ENCODE measurements at regions not wholly inside any gene's neighbourhood (a gene's known extent, or its start where the extent isn't known, plus 50 kb on each side); places are given as distances from the start of the nearest gene placed in this dataset.

DNA sequence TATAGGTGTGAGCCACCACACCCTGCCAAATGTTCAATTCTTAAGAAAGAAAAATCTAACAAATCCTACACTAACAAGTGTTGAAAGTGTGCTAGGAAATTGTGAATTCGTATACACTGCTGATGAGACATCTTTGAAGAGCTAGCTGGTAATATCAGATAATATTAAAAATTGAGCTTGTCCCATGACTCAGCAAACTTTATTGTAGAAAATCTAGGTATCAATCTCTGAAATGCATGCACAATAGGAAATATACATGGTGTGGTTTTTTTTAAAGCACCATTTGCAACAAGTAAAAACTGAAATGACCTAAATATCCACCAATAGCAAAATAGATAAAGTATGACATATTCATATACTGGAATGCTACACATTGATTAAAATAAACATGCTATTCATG, 110.1 kb upstream of the NXT1 start:
- Mint-ChIP-seq H3K27ac (no peak overlapping the region), H3K27me3 (ENCODE audit: low read depth in 3 of 3) (peaks cover 1 to 10% (median 2%) of the 10 kb centered on the region in 3 donors), H3K4me3 (no peak overlapping the region), H3K4me1 (no peaks in the 10 kb centered on the region), H3K36me3 (no peaks in the 10 kb centered on the region), H3K9me3 (peaks cover 0 to 6% (median 0%) of the 10 kb centered on the region in 6 donors)
- no peak for DNase-seq

DNA sequence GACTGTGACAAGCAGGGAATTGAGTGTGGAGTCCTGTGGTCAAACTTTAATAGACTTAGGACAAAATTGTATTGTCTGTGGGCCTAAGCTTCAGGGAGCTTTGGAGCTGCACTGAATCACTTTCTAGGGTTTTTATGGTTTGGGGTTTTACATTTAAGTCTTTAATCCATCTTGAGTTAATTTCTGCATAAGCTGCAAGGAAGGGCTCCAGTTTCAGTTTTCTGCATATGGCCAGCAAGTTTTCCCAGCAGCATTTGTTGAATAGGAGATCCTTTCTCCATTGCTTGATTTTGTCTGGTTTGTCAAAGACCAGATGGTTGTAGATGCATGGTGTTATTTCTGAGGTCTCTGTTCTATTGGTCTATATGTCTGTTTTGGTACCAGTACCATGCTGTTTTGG, 113.4 kb upstream of the NXT1 start:
- Mint-ChIP-seq H3K4me1 (no peaks in the 10 kb centered on the region), H3K9me3 (peaks cover 0 to 6% (median 0%) of the 10 kb centered on the region in 6 donors), H3K4me3 (no peak overlapping the region), H3K27me3 (ENCODE audit: low read depth in 3 of 3) (peaks cover 1 to 11% (median 2%) of the 10 kb centered on the region in 3 donors), H3K27ac (no peak overlapping the region), H3K36me3 (no peaks in the 10 kb centered on the region)
- no peak for DNase-seq

DNA sequence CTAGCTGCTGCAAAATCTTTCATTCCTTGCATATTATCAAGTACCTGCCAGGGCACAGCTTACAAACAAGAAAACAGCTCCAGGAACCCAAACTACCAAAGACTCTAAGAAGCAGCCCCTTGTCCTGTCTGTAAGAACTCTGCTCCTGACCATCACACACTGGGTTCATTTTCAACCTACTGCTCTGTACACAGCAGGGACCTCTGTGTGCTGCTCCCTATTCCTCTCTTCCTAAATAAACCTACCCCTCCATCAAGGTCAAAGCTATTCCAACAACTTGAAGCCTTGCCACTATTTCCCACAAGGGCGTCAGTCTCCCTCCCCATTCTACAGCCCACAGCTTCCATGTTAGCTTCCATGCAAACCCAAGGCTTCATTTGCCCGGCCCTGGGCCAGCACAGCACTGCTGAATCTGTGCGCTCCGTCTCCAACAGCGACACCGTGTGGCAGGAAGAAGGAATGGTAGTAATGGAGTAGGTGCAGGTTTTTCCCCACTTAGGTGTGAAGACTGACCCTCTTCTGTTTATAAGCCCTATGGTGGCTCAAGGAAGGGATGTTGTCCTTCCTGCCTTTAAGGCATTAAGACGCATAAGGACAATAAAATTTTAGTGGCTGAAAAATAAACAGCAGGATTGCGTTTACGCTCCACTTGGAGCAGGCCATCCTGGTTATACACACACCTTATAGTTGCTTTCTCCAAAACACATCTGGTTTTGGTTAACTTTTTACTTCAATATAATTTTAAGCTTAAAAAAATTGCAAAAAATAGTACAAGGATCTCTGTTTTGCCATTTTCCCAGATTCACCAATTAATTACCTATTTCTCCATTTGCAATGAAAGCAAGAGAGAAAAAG, 115.2 kb upstream of the NXT1 start:
- Mint-ChIP-seq H3K36me3 (no peaks in the 10 kb centered on the region), H3K27ac (no peak overlapping the region), H3K9me3 (peaks cover 0 to 9% (median 0%) of the 10 kb centered on the region in 6 donors), H3K27me3 (ENCODE audit: low read depth in 3 of 3) (peaks cover 1 to 8% (median 4%) of the 10 kb centered on the region in 3 donors), H3K4me3 (no peak overlapping the region), H3K4me1 (no peaks in the 10 kb centered on the region)
- peak; percentile 10 to 27 (median 26) for DNase-seq

DNA sequence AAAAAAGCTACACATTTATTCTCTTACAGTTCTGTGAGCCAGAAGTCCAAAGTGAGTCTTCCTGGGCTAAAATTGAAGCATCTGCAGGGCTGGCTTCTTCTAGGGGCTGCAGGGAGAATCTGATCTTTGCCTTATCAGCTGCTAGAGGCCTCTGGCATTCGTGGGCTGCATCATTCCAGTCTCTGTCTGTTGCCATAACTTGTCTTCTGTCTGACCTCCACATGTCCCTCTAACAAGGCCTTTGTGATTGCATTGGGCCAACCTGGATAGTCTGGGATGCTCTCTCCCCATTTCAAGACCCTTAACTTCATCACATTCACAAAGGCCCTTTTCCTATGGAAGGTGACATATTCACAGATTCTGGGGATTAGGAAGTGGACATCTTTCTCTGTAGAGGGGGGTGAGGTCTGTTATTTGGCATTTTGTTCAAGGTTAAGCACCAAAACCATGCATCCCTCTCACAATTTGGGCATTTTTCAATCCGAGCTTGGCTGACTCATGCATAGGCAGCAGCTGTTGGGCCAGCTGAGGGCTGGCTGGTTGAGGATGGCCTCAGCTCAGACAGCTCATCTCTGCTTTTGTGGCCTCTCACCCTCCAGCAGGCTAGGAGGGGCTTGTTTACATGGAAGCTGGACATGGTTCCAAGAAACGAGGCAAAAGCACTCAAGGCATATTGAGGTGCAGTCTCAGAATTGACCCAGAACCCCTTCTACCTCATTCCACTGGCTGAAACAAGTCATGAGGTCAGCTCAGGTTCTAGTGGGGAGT, 116.1 kb upstream of the NXT1 start:
- Mint-ChIP-seq H3K27ac (no peak overlapping the region), H3K27me3 (ENCODE audit: low read depth in 3 of 3) (peaks cover 1 to 6% (median 3%) of the 10 kb centered on the region in 3 donors), H3K36me3 (no peaks in the 10 kb centered on the region), H3K4me1 (no peaks in the 10 kb centered on the region), H3K9me3 (peaks cover 0 to 6% (median 0%) of the 10 kb centered on the region in 6 donors), H3K4me3 (no peak overlapping the region)
- DNase-seq, result no peak

DNA sequence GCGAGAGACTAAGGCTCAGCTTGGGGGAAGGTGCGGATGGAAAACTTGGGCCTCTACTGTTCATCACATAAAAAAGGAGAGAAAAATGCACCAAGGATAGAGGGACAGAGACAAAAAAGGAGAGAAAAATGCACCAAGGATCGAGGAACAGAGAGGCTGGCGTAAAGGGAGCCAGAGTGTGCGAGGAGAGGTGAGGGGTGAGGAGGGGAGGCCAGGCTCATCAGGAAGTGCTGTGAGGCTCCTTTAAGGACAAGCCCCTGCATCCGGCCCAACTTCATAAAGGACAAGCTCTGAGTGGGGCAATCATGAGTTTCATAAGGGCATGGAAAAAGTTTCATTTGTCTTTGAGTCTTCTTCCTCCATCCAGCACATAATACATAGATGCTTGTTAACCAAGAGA, 117.2 kb upstream of the NXT1 start:
- peaks cover 0 to 6% (median 0%) of the 10 kb centered on the region in 6 donors for H3K9me3 Mint-ChIP-seq
- H3K4me3 Mint-ChIP-seq, result no peak overlapping the region
- H3K4me1 Mint-ChIP-seq, result no peaks in the 10 kb centered on the region
- no peak overlapping the region for H3K27ac Mint-ChIP-seq
- peaks cover 0 to 5% (median 3%) of the 10 kb centered on the region in 3 donors for H3K27me3 Mint-ChIP-seq (ENCODE audit: low read depth in 3 of 3)
- DNase-seq, result no peak
- no peaks in the 10 kb centered on the region for H3K36me3 Mint-ChIP-seq

DNA sequence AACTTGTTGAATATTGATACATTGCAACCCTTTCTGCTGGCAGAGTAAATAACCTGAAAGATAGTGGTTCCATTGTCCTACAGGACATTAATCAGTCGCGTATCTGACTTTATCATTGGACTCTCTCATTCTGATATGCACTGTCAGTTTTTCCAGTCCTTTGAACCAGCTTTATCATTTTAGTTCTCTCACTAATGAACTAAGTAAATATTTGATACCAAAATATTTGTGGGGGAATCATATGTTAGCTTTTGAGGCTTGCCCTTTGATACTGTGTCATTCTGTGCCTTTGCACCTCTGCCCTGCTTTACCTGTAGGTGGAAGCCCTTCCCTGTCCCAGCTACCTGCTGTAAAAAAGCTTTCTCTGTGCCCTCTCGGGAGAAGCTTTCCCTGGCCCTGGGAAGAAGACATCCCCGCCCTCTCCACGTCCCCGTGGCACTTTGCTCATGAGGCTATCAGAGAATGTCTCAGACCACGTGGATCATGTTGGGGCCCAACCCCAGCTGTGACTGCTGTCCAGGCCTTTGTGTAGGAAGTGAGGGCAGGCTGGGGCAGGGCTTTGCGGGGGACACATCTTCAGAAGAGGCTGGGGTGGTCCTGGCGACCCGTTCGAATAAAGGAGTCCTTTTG, 117.8 kb upstream of the NXT1 start:
- no peak for DNase-seq
- Mint-ChIP-seq H3K27ac (no peak overlapping the region), H3K4me3 (no peak overlapping the region), H3K4me1 (no peaks in the 10 kb centered on the region), H3K27me3 (ENCODE audit: low read depth in 3 of 3) (peaks cover 0 to 5% (median 3%) of the 10 kb centered on the region in 3 donors), H3K36me3 (no peaks in the 10 kb centered on the region), H3K9me3 (peaks cover 0 to 6% (median 0%) of the 10 kb centered on the region in 6 donors)

DNA sequence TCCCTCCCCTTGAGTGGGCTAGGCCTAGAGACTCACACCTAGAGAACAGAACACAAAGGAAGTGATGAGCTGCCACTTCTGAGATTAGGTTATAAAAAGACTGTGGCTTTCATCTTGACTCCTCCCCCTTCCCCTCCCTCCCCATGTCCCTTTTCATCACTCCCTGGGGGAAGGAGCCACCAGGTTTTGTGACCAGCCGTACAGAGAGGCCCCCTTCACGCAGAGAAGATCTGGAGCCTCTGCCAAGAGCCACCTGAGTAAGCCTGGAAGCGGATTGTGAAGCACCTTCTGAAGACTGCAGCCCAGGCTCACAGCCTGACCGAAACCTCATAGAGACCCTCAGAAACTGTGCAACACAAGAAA, 118.4 kb upstream of the NXT1 start:
- Mint-ChIP-seq H3K36me3 (no peaks in the 10 kb centered on the region), H3K27me3 (ENCODE audit: low read depth in 3 of 3) (peaks cover 0 to 5% (median 3%) of the 10 kb centered on the region in 3 donors), H3K9me3 (peaks cover 0 to 6% (median 0%) of the 10 kb centered on the region in 6 donors), H3K27ac (no peak overlapping the region), H3K4me3 (no peak overlapping the region), H3K4me1 (no peaks in the 10 kb centered on the region)
- no peak for DNase-seq

DNA sequence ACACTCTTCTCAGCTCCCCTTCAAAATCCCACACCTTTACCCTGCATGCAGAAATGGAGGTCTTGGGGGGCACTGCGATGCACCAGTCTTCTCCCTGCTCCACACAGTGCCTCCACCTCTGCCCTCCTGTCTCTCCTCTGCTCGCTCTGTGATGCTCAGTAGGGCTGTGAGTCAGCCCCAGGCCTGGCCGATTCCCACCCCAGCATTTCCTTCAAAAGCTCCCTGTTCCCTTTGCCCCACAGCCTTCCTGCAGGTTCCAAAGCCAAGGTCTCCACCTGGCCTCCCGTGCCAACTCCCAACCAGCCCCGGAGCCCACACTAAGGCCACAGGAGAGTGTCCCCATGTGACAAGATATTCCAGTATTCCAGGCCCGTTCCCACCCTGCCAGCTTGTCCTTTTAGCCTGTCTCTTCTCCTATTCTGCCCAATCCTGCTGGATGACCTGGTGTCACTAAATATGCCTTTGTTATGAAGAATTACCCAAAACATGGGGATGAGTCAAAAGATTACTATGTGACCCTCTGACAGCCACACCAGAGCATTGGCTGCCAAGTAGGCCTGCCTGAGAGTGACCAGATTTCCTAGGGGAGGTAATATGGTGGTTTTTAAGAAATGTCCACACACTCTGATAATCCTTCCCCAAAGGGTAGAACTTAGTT, 118.9 kb upstream of the NXT1 start:
- H3K4me3 Mint-ChIP-seq, result no peak overlapping the region
- H3K4me1 Mint-ChIP-seq, result no peaks in the 10 kb centered on the region
- no peaks in the 10 kb centered on the region for H3K36me3 Mint-ChIP-seq
- peaks cover 0 to 5% (median 3%) of the 10 kb centered on the region in 3 donors for H3K27me3 Mint-ChIP-seq (ENCODE audit: low read depth in 3 of 3)
- H3K27ac Mint-ChIP-seq, result no peak overlapping the region
- peaks cover 0 to 6% (median 0%) of the 10 kb centered on the region in 6 donors for H3K9me3 Mint-ChIP-seq
- DNase-seq, result no peak

DNA sequence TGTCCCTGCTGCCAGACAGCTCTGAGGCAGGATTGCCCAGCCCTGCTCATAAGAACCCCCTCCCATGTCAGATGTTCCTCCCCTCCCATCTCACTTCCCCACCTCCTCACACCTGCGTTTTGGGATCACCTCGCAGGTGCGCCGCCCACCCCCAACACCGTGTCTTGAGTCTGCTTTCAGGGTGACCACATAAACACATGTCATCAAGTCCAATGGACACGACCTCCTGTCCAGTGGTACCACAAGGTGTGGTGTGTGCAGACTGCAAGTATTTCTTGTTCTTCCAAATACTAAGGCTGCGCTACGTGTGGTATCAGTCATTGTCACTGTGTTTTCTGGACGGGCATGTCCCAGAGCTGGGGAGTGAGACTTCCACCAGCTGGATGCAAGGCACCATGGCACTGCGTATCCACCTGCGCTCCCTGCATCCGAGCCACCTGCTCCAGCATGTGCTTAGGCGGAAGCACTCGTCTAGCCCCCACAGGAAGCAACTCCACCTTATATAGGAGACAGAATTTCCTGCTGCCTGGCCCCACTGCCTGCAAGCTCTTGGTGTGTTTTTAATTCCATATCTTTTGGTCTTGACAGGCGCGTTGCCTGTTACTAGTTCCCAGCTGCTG, 119.7 kb upstream of the NXT1 start:
- H3K4me3 Mint-ChIP-seq, result no peak overlapping the region
- DNase-seq, result no peak
- no peak overlapping the region for H3K27ac Mint-ChIP-seq
- H3K27me3 Mint-ChIP-seq (ENCODE audit: low read depth in 3 of 3), result peaks cover 2 to 5% (median 3%) of the 10 kb centered on the region in 3 donors
- H3K36me3 Mint-ChIP-seq, result no peaks in the 10 kb centered on the region
- no peaks in the 10 kb centered on the region for H3K4me1 Mint-ChIP-seq
- H3K9me3 Mint-ChIP-seq, result peaks cover 0 to 6% (median 0%) of the 10 kb centered on the region in 6 donors

DNA sequence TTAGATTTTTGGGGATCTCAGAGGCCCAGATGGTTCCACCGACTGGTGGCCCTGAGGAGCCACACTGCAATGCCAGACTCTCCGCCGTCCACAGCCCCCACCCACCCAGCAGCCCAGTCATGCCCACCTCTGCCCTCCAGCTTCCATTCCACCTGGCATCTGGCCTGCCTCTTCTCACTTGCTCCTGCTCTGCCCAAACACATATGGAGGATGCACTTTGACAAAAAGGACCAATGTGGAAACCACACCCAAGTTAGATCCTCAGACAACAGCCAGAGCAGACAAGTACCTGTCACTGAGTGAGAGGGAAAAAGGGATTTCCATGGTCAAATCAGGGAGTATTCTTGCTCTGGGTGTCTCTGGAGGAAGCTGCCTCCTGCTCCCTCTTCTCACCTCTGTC, 120.6 kb upstream of the NXT1 start:
- no peak overlapping the region for H3K4me3 Mint-ChIP-seq
- H3K27ac Mint-ChIP-seq, result no peak overlapping the region
- no peaks in the 10 kb centered on the region for H3K4me1 Mint-ChIP-seq
- no peaks in the 10 kb centered on the region for H3K36me3 Mint-ChIP-seq
- peaks cover 0 to 5% (median 3%) of the 10 kb centered on the region in 3 donors for H3K27me3 Mint-ChIP-seq (ENCODE audit: low read depth in 3 of 3)
- no peak for DNase-seq
- H3K9me3 Mint-ChIP-seq, result peaks cover 0 to 2% (median 0%) of the 10 kb centered on the region in 6 donors

DNA sequence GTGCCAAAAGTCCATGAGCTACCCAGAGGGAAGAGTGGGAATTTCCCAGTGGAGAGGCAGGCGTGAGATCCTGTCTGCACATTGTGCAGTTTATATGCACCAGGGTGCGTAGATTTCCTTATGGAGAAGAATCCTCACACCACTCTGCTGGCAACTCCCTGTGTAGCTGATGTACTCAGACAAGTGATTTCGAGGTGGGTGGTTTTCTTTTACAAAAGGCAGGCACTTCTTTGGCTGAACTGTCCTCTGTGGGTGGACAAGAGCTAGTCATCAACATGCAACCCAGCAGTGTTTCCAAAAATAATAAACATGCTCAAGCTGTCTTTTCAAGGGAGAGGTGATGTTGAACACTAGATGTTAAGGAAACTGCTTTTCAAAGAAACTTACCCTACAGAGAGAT, 121.7 kb upstream of the NXT1 start:
- peaks cover 0 to 5% (median 3%) of the 10 kb centered on the region in 3 donors for H3K27me3 Mint-ChIP-seq (ENCODE audit: low read depth in 3 of 3)
- no peaks in the 10 kb centered on the region for H3K4me1 Mint-ChIP-seq
- no peak overlapping the region for H3K4me3 Mint-ChIP-seq
- no peaks in the 10 kb centered on the region for H3K36me3 Mint-ChIP-seq
- DNase-seq, result no peak
- no peak overlapping the region for H3K27ac Mint-ChIP-seq
- peaks cover 0 to 3% (median 1%) of the 10 kb centered on the region in 6 donors for H3K9me3 Mint-ChIP-seq

DNA sequence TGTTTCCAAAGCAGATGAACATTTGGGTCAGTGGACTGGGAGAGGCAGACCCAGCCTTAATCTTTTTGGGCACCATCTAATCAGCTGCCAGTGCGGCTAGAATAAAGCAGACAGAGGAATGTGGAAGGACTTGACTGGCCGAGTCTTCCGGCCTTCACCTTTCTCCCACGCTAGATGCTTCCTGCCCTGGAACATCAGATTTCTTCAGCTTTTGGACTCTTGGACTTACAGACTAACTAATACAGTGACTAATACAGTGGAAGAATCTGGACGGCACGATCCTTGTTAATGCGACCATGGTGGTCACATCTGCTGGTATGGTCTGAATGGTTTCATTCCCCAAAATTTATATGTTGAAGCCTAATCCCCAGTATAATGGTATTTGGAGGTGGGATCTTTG, 122.6 kb upstream of the NXT1 start:
- Mint-ChIP-seq H3K4me3 (no peak overlapping the region), H3K27me3 (ENCODE audit: low read depth in 3 of 3) (peaks cover 0 to 6% (median 3%) of the 10 kb centered on the region in 3 donors), H3K36me3 (no peaks in the 10 kb centered on the region), H3K27ac (no peak overlapping the region), H3K4me1 (no peaks in the 10 kb centered on the region), H3K9me3 (peaks cover 0 to 4% (median 1%) of the 10 kb centered on the region in 6 donors)
- DNase-seq, result no peak

DNA sequence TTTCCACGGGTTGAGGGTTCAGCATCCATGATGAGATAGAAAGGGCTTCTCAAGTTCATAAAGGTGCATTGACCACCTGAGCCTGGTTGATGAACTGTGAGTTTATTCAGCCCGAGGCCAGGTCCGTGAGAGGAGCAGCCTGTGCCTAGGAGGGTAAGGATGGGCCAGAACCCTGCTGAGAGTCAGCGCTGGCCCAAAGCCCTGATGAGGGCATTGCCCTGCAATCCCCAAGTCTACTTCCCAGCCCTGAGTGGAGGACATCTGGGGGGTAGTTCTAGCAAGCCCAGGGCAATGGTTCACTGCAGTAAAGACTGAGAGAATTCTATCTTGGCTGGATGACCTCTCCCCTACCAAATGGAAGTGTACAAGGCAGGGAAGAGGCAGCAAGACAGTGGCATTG, 123.3 kb upstream of the NXT1 start:
- Mint-ChIP-seq H3K27me3 (ENCODE audit: low read depth in 3 of 3) (peaks cover 0 to 9% (median 3%) of the 10 kb centered on the region in 3 donors), H3K4me1 (no peaks in the 10 kb centered on the region), H3K9me3 (peaks cover 0 to 4% (median 3%) of the 10 kb centered on the region in 6 donors), H3K36me3 (no peaks in the 10 kb centered on the region), H3K4me3 (no peak overlapping the region), H3K27ac (no peak overlapping the region)
- DNase-seq, result no peak
